GM18909 (cell line): ENCODE measurements at regions not wholly inside any gene's neighbourhood (a gene's known extent, or its start where the extent isn't known, plus 50 kb on each side); places are given as distances from the start of the nearest gene placed in this dataset.
"Not testable (repeated sequence)": the region's sequence is repeated elsewhere in the genome, so short reads cannot be mapped to it uniquely, and the experiment has no call there.

Experiments
- ATAC-seq: cut with Tn5 transposase; IDR thresholded peaks from one replicate; pipeline ENCODE4 v1.9.1; 2021; ENCODE audit warnings: mild to moderate bottlenecking; ENCODE audit not compliant: unreplicated experiment, poor library complexity

DNA sequence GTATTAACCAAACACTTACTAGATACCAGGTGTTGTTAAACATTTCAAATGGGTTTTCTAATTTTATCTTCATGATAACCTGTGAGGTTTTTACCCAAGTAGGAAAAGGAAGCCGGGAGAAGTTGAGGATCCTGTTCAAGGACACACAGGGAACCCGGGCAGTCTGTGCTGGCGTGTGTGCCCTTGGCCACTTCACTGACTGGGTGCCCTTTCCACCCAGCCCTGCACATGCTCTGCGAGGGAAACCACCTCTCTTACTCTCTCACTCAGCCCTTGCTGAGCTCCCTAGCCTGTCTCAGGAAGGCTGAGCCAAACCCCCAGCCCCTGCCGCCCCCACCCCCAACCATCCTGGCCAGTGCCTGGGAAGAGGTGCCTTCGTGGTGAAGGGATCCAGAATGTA, 51.8 kb downstream of the TEX44 start:
- ATAC-seq, result no peak

DNA sequence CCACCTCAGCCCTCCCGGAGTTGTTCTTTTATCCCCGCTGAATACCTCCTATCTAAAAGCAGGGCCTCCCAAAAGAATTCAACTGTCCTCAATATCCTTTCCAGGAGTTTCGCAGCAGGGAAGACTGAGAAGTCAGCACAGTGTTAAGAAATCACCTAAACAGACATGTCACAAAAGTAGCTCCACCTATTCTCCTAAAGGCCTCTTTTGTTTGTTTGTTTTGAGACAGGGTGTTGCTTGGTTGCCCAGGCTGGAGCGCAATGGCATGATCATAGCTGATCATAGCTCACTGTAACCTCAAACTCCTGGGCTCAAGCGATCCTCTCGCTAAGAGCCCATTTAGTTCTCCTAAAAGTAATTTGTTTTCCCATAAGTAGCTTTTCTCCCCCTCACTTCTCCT, 53.8 kb downstream of the TEX44 start:
- no peak for ATAC-seq

DNA sequence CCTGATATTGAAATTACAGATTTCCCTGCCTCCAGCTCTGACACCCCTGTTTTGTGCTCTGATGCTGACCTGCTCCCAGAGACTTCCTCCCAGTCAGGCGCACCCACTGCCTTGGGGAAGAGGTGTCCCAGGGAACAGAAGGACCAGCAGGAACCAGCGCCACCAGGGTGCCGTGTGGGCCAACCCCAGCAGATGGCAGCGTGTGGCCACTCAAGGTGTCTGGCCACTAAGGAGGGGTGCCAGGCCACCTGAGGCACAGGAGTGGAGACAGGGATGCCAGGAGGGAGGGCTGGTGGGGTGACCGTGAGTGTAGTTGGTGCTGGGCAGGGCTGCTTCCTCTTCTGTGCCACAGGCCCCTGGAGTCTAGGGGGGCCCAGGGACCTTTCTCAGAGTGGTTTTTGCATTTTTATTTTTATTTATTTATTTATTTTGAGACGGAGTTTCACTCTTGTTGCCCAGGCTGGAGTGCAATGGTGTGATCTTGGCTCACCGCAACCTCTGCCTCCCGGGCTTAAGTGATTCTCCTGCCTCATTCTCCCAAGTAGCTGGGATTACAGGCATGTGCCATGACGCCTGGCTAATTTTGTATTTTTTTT, 56.0 kb downstream of the TEX44 start:
- peak; percentile 65 for ATAC-seq

DNA sequence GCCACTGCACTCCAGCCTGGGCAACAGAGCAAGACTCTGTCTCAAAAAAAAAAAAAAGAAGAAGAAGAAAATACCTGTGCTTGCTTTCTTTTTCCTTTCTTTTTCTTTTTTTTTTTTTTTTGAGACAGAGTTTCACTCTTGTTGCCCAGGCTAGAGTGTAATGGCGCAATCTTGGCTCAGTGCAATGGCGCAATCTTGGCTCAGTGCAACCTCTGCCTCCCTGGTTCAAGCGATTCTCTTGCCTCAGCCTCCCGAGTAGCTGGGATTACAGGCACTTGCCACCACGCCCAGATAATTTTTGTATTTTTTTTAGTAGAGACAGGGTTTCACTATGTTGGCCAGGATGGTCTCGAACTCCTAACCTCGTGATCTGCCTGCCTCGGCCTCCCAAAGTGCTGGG, 56.8 kb upstream of the PTMA start:
- ATAC-seq, result not testable (repeated sequence)

GRCh38 chr2:231655488-231655887, 52.8 kb upstream of the PTMA start:
- no peak for ATAC-seq

DNA sequence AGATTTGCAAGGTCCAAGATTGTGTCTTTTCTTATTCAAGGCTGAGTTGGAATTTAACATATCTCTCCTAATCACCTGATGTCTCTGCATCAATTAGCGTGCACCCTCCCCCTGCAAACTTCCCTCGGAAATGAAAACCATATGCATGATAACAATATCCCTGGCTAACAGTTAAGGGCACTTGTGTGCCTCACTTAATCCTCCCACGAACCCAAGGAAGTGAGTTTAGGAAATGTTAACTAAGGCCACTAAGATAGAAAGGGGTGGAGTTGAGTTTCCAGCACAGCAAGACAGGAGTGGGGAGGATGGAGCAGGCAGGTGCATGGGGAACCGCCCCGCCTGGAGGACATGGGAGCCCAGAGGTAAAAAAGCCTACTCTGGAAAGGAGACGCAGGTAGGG, 52.4 kb upstream of the PTMA start:
- ATAC-seq, result no peak
